Tibial artery (tissue), 4 donors: ENCODE measurements at regions not wholly inside any gene's neighbourhood (a gene's known extent, or its start where the extent isn't known, plus 50 kb on each side); places are given as distances from the start of the nearest gene placed in this dataset.

Experiments
- DNase-seq, 2 donors: peaks; one replicate each; pipeline ENCODE4 v3.0.0-alpha.2; 2019
- H3K27ac ChIP-seq, 2 donors: fragments of 200-600 bp; sonication (generic) in 1 of 2; 1 replicate in 1 of 2; 2 replicates in 1 of 2; pipeline ENCODE4 v1.5.1; 2018 to 2019; ENCODE audit warnings: mild to moderate bottlenecking in 1 of 2
- H3K27me3 ChIP-seq, 2 donors: fragments of 200-600 bp; sonication (generic) in 1 of 2; one replicate each; pipeline versions ENCODE4 v1.5.1 to v1.6.0; 2016 to 2019
- H3K36me3 ChIP-seq, 3 donors: fragments of 200-600 bp; sonication (generic) in 2 of 3; one replicate each; pipeline ENCODE4 v1.5.1; 2016 to 2019; ENCODE audit warnings: mild to moderate bottlenecking in 2 of 3
- H3K4me1 ChIP-seq, 4 donors: fragments of 200-600 bp; sonication (generic) in 2 of 4; 1 replicate in 3 of 4; 2 replicates in 1 of 4; pipeline ENCODE4 v1.5.1; 2016 to 2019
- H3K4me3 ChIP-seq, 2 donors: fragments of 200-600 bp; sonication (generic) in 1 of 2; 1 replicate in 1 of 2; 2 replicates in 1 of 2; pipeline ENCODE4 v1.5.1; 2018 to 2019; ENCODE audit warnings: mild to moderate bottlenecking in 2 of 2
- H3K9me3 ChIP-seq, 3 donors: fragments of 200-600 bp; sonication (generic) in 1 of 3; one replicate each; pipeline ENCODE4 v1.5.1; 2016 to 2019
- intact Hi-C: fragments of 100-400 bp; cut with DNase I; formaldehyde crosslinking; loops from one replicate; pipeline ENCODE4 v1.15.0; 2023; ENCODE audit warnings: low total_unique reads
- TF ChIP-seq, protein P1 (sequence below), 2 experiments: fragments of 200-600 bp in 1 of 2; fragments of 450-650 bp in 1 of 2; IDR thresholded peaks; one replicate each; pipeline ENCODE4 v1.5.1; 2017 to 2019; ENCODE audit warnings: antibody characterized with exemption in 2 of 2, mild to moderate bottlenecking in 1 of 2, moderate library complexity in 1 of 2

DNA sequence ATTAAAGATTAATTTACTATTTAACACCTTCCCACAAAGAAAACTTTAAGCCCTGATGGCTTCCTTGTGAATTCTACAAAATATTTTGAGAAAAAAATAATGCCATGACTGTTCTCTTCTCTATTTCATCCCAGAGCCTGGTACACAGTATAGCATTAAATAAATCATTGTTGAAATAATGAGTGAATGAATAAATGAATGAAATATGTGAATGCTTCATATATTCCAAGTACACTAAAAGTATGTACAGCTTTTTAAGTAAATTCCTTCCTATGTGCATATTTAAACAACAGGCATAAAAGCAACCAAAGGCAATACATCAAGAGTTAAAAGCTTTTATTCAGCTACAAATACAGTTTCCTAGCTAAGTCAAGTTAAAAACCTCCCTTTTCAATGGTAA is 144.9 kb upstream of the CCDC196 start:
- no peaks in the 10 kb centered on the region for H3K36me3 ChIP-seq
- H3K27ac ChIP-seq = no peak overlapping the region
- intact Hi-C loops = no loop called here
- TF ChIP-seq, protein P1, sequence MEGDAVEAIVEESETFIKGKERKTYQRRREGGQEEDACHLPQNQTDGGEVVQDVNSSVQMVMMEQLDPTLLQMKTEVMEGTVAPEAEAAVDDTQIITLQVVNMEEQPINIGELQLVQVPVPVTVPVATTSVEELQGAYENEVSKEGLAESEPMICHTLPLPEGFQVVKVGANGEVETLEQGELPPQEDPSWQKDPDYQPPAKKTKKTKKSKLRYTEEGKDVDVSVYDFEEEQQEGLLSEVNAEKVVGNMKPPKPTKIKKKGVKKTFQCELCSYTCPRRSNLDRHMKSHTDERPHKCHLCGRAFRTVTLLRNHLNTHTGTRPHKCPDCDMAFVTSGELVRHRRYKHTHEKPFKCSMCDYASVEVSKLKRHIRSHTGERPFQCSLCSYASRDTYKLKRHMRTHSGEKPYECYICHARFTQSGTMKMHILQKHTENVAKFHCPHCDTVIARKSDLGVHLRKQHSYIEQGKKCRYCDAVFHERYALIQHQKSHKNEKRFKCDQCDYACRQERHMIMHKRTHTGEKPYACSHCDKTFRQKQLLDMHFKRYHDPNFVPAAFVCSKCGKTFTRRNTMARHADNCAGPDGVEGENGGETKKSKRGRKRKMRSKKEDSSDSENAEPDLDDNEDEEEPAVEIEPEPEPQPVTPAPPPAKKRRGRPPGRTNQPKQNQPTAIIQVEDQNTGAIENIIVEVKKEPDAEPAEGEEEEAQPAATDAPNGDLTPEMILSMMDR (IDR thresholded peaks at IDR 0.05) = no peak
- no peaks in the 10 kb centered on the region for H3K4me1 ChIP-seq
- H3K27me3 ChIP-seq = no peaks in the 10 kb centered on the region
- no peaks in the 10 kb centered on the region for H3K9me3 ChIP-seq
- H3K4me3 ChIP-seq = no peak overlapping the region
- DNase-seq = no peak

GRCh38 chr14:66345986-66346385 is 140.2 kb upstream of the CCDC196 start:
- Histone ChIP-seq H3K27ac (no peak overlapping the region), H3K27me3 (no peaks in the 10 kb centered on the region), H3K4me1 (no peaks in the 10 kb centered on the region), H3K4me3 (no peak overlapping the region), H3K36me3 (no peaks in the 10 kb centered on the region), H3K9me3 (peaks cover 5 to 20% (median 9%) of the 10 kb centered on the region in 3 donors)
- no peak for DNase-seq
- intact Hi-C loops = no loop called here
- TF ChIP-seq, protein P1 (IDR thresholded peaks at IDR 0.05) = no peak

- Histone ChIP-seq H3K9me3 (peaks cover 5 to 28% (median 10%) of the 10 kb centered on the region in 3 donors), H3K4me1 (no peaks in the 10 kb centered on the region), H3K36me3 (no peaks in the 10 kb centered on the region), H3K27me3 (no peaks in the 10 kb centered on the region), H3K27ac (no peak overlapping the region), H3K4me3 (no peak overlapping the region)
- no peak for DNase-seq
- TF ChIP-seq, protein P1 (IDR thresholded peaks at IDR 0.05) = no peak
- intact Hi-C loops = no loop called here
These were observed 134.9 kb upstream of the CCDC196 start for GRCh38 chr14:66351310-66351709.

DNA sequence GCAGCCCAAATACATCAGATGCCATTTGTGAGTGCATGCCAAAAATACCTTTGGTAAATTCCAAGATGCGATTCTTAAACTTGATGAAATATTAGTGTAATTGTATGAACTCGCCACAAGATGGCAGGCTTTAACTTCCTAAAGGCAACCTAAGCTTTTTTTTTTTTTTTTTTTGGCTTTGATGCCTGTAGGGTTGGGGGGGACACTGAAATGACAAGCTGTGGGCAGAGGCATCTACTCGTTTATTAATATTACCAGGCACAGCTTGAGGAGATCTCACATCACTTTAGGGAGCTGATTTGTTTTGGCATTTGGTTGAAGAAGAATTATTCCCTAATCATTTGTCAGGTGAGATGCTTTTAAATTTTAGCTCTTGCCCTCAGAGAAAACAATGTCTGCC is 126.7 kb upstream of the CCDC196 start:
- no peaks in the 10 kb centered on the region for H3K27me3 ChIP-seq
- no peak for DNase-seq
- TF ChIP-seq, protein P1 (IDR thresholded peaks at IDR 0.05) = peak; percentile 51 to 52
- intact Hi-C loops = no loop called here
- no peaks in the 10 kb centered on the region for H3K4me1 ChIP-seq
- H3K9me3 ChIP-seq = no peaks in the 10 kb centered on the region
- H3K4me3 ChIP-seq = no peak overlapping the region
- no peaks in the 10 kb centered on the region for H3K36me3 ChIP-seq
- H3K27ac ChIP-seq = no peak overlapping the region

DNA sequence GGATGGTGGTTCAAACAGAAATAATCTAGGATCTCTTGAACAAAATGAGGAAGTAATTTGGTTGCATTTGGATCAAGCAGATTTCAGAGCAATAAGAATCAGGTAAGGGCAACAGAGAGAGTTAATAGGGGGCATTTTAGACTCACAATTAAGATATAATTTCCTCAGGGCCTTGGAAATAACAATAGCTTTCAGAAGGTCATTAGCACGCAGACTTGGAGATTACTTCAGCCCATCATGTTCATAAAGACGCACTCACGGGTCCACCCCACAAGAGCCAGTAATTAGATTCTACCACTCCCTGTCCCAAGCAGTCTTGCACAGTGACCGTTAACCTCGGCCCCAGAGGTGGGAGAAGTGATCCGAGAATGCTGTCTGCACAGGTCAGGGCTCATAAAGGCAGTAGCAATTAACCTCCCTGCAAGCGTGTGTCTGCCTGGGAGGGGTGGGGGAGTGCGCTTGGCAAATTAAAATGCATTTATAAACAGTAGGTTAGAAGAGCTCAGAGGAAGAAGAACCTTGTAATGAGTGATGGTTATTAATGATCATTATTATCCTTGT is 125.7 kb upstream of the CCDC196 start:
- DNase-seq = no peak
- Histone ChIP-seq H3K36me3 (no peaks in the 10 kb centered on the region), H3K27me3 (no peaks in the 10 kb centered on the region), H3K4me3 (no peak overlapping the region), H3K27ac (no peak overlapping the region), H3K9me3 (no peaks in the 10 kb centered on the region), H3K4me1 (no peaks in the 10 kb centered on the region)
- intact Hi-C loops = no loop called here
- TF ChIP-seq, protein P1 (IDR thresholded peaks at IDR 0.05) = no peak

- H3K36me3 ChIP-seq = no peaks in the 10 kb centered on the region
- no peak overlapping the region for H3K4me3 ChIP-seq
- intact Hi-C loops = no loop called here
- H3K27ac ChIP-seq = no peak overlapping the region
- H3K4me1 ChIP-seq = no peaks in the 10 kb centered on the region
- DNase-seq = no peak
- no peaks in the 10 kb centered on the region for H3K27me3 ChIP-seq
- no peaks in the 10 kb centered on the region for H3K9me3 ChIP-seq
- TF ChIP-seq, protein P1 (IDR thresholded peaks at IDR 0.05) = no peak
These were observed 125.2 kb upstream of the CCDC196 start for GRCh38 chr14:66361013-66361412.
